Lower leg skin (tissue), 3 donors: ENCODE measurements at regions not wholly inside any gene's neighbourhood (a gene's known extent, or its start where the extent isn't known, plus 50 kb on each side); places are given as distances from the start of the nearest gene placed in this dataset.

ENCODE experiments used
- CTCF ChIP-seq, 3 donors: fragments of 450-650 bp; IDR thresholded peaks; one replicate each; pipeline ENCODE4 v1.5.1; 2016; ENCODE audit warnings: antibody characterized with exemption in 3 of 3, mild to moderate bottlenecking in 3 of 3, moderate library complexity in 2 of 3
- POLR2A ChIP-seq, 2 donors: fragments of 450-650 bp; IDR thresholded peaks; one replicate each; pipeline ENCODE4 v1.6.1; 2016 to 2017; ENCODE audit warnings: antibody characterized with exemption in 2 of 2, mild to moderate bottlenecking in 1 of 2, moderate library complexity in 1 of 2

- no peak for TF ChIP-seq CTCF (IDR thresholded peaks at IDR 0.05)
- TF ChIP-seq POLR2A (IDR thresholded peaks at IDR 0.05): no peak
These were observed 274.3 kb upstream of the FAR2 start for GRCh38 chr12:28874758-28875157.
